LNCAP (cell line): ENCODE measurements at regions not wholly inside any gene's neighbourhood (a gene's known extent, or its start where the extent isn't known, plus 50 kb on each side); places are given as distances from the start of the nearest gene placed in this dataset.

Source experiments
- TF ChIP-seq, protein P1 (sequence below): fragments of 450-650 bp; IDR thresholded peaks from 2 replicates; pipeline ENCODE4 v1.5.1; 2017; ENCODE audit warnings: mild to moderate bottlenecking

GRCh38 chr6:105688573-105688972 is 285.7 kb upstream of the PREP start:
- TF ChIP-seq, protein P1, sequence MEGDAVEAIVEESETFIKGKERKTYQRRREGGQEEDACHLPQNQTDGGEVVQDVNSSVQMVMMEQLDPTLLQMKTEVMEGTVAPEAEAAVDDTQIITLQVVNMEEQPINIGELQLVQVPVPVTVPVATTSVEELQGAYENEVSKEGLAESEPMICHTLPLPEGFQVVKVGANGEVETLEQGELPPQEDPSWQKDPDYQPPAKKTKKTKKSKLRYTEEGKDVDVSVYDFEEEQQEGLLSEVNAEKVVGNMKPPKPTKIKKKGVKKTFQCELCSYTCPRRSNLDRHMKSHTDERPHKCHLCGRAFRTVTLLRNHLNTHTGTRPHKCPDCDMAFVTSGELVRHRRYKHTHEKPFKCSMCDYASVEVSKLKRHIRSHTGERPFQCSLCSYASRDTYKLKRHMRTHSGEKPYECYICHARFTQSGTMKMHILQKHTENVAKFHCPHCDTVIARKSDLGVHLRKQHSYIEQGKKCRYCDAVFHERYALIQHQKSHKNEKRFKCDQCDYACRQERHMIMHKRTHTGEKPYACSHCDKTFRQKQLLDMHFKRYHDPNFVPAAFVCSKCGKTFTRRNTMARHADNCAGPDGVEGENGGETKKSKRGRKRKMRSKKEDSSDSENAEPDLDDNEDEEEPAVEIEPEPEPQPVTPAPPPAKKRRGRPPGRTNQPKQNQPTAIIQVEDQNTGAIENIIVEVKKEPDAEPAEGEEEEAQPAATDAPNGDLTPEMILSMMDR: no peak

GRCh38 chr6:105681061-105681460 is 278.2 kb upstream of the PREP start:
- TF ChIP-seq, protein P1: no peak

GRCh38 chr6:105680131-105680530 is 277.2 kb upstream of the PREP start:
- TF ChIP-seq, protein P1: no peak

DNA sequence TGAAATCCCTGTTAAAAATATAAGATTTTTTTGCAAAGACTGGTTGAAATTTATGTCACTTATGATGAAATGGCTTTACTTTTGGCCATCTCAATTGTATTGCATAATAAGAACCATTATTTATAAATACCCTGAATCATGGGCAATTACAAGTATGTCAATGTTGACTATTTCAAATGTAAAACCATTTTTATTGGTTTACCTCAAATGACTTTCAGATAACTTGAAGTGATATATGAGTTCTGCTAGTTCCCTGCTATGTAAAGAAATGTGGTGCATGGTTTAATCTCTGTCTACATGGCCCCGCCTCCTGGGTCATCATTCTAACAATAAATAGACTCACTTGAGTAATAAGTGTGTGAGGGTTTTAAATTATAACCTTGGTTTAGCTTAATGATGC is 275.6 kb upstream of the PREP start:
- TF ChIP-seq, protein P1: no peak

DNA sequence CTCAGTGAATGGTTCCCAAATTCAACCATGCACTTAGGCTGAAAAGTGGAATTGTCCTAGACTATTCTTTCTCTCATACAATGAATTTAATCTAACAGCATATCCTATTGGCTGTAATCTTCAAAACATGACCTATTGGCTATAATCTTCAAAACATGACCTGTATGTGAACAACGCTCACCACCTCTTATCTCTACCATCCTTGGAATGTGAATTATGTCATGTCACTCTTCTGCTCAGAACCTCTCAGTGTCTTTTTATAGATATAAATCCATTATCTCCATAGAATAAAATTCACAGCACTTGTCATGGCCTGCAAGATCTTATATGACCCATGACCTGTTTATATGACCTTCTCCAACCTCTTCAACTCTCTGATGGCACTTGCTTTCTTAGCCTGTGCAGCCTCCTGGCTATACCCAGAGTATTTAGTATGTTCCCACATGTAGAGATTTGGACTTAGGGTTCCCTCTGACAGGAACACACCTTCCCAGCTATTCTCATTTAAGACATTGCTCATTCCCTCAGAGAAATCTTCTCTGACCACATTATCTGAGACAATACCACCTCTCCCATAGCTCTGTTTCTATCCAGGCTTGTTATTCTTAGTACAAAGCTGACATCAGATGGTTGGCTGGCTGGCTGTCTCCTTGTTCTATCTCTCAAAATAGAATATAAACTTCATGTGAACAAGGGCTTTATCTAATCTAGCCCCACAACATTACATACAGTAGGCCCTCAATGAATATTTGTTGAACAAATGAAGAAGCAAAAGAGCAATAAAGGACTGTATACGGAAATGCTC is 275.0 kb upstream of the PREP start:
- TF ChIP-seq, protein P1: no peak

GRCh38 chr6:105676857-105677256 is 274.0 kb upstream of the PREP start:
- TF ChIP-seq, protein P1: no peak

DNA sequence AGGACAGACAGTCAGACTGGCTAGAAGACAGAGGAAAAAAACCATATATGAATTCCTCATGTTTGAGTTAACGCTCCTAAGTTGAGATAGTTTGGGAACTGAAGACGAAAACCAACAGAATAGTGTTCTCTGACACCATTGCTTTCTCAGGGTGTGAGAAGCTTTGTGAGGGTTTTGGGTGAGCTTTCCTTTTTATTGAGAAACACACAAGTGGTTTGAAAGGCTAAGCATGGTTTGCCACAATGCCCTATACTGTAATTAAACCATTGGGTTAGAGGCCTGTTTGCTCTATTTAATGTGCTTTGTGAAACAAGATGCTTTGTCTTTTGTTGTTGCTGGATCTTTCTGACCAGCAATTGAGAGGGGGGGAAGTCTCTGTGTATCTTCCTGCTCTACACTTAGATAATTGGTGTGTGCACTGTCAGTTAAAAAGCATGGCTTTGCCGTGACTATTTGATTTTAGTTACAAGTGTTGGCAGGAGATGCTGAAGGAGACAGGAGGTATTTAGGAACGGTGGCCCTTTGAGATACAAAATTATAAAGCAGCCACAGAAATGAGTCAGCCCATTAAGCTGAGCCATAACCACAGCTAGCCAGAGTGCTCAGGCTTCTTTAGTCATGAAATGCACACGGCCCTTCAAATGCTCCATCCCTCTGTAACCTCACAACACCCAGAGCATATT is 273.0 kb upstream of the PREP start:
- TF ChIP-seq, protein P1: no peak
